Esophagus muscularis mucosa (tissue), 4 donors: ENCODE measurements at regions not wholly inside any gene's neighbourhood (a gene's known extent, or its start where the extent isn't known, plus 50 kb on each side); places are given as distances from the start of the nearest gene placed in this dataset.
"Not testable (repeated sequence)": the region's sequence is repeated elsewhere in the genome, so short reads cannot be mapped to it uniquely, and the experiment has no call there.

ENCODE experiments used
- DNase-seq: peaks from one replicate; pipeline ENCODE4 v3.0.0-alpha.2; 2017; ENCODE audit errors: extremely low spot score
- H3K27ac ChIP-seq, 4 donors: fragments of 200-600 bp; sonication (generic); replicated peaks in 1 of 4; 1 replicate in 3 of 4; 2 replicates in 1 of 4; pipeline ENCODE4 v1.5.1; 2016 to 2019; ENCODE audit warnings: mild to moderate bottlenecking in 1 of 4
- H3K27me3 ChIP-seq, 4 donors: fragments of 200-600 bp; sonication (generic); one replicate each; pipeline versions ENCODE4 v1.5.1 to v1.6.0; 2016 to 2019
- H3K36me3 ChIP-seq, 4 donors: fragments of 200-600 bp; sonication (generic); one replicate each; pipeline ENCODE4 v1.5.1; 2016 to 2019
- H3K4me1 ChIP-seq, 4 donors: fragments of 200-600 bp; sonication (generic); one replicate each; pipeline ENCODE4 v1.5.1; 2016 to 2019
- H3K4me3 ChIP-seq, 4 donors: fragments of 200-600 bp; sonication (generic); 1 replicate in 2 of 4; 2 replicates in 2 of 4; pipeline ENCODE4 v1.5.1; 2016 to 2019; ENCODE audit warnings: mild to moderate bottlenecking in 4 of 4, moderate library complexity in 1 of 4
- H3K9me3 ChIP-seq, 4 donors: fragments of 200-600 bp; sonication (generic); 1 replicate in 3 of 4; 2 replicates in 1 of 4; pipeline ENCODE4 v1.5.1; 2016 to 2019
- CTCF ChIP-seq, 3 experiments: fragments of 200-600 bp in 2 of 3; fragments of 450-650 bp in 1 of 3; sonication (generic) in 2 of 3; IDR thresholded peaks; one replicate each; pipeline ENCODE4 v1.5.1; 2017 to 2019; ENCODE audit warnings: antibody characterized with exemption in 3 of 3, mild to moderate bottlenecking in 2 of 3, moderate library complexity in 1 of 3
- EP300 ChIP-seq: sonication (generic); formaldehyde crosslinking; IDR thresholded peaks from one replicate; pipeline ENCODE4 v1.6.1; 2017; ENCODE audit warnings: antibody characterized with exemption
- POLR2A ChIP-seq: fragments of 450-650 bp; IDR thresholded peaks from one replicate; pipeline ENCODE4 v1.6.1; 2017; ENCODE audit warnings: antibody characterized with exemption, moderate library complexity, mild to moderate bottlenecking, low read depth
- POLR2AphosphoS5 ChIP-seq, 2 donors: sonication (generic); formaldehyde crosslinking; IDR thresholded peaks; one replicate each; pipeline ENCODE4 v1.6.1; 2017; ENCODE audit warnings: antibody characterized with exemption in 2 of 2
- WGBS: methylation state at CpG from one replicate; pipeline ENCODE4 v1.1.5; 2018; 5-methylcytosine and 5-hydroxymethylcytosine counted together
- intact Hi-C: fragments of 100-400 bp; cut with DNase I; formaldehyde crosslinking; loops from one replicate; pipeline ENCODE4 v1.15.1; 2023

- intact Hi-C loops, result no loop called here
- Histone ChIP-seq H3K27me3 (peaks cover 0 to 5% (median 0%) of the 10 kb centered on the region in 4 donors), H3K4me3 (no peak overlapping the region), H3K27ac (no peak overlapping the region), H3K4me1 (no peaks in the 10 kb centered on the region), H3K9me3 (no peaks in the 10 kb centered on the region), H3K36me3 (no peaks in the 10 kb centered on the region)
- peak; percentile 78 for DNase-seq
- 85% methylated on average over 4 of the region's 4 CpGs for WGBS
- no peak for TF ChIP-seq EP300
- TF ChIP-seq CTCF (IDR thresholded peaks at IDR 0.05), result no peak
- no peak for TF ChIP-seq POLR2AphosphoS5 (IDR thresholded peaks at IDR 0.05)
- TF ChIP-seq POLR2A, result no peak
Observed at GRCh38 chr1:91190996-91191395, 169.2 kb upstream of the ZNF644 start.

GRCh38 chr1:91189096-91189495 lies 167.3 kb upstream of the ZNF644 start:
- no peak overlapping the region for H3K27ac ChIP-seq
- H3K4me3 ChIP-seq, result no peak overlapping the region
- peak; percentile 55 for DNase-seq
- H3K36me3 ChIP-seq, result no peaks in the 10 kb centered on the region
- no peaks in the 10 kb centered on the region for H3K27me3 ChIP-seq
- H3K9me3 ChIP-seq, result no peaks in the 10 kb centered on the region
- no peaks in the 10 kb centered on the region for H3K4me1 ChIP-seq
- 48% methylated on average over 4 of the region's 4 CpGs for WGBS
- TF ChIP-seq POLR2A (no peak), EP300 (no peak), CTCF (IDR thresholded peaks at IDR 0.05) (no peak), POLR2AphosphoS5 (IDR thresholded peaks at IDR 0.05) (no peak)
- intact Hi-C loops, result no loop called here

DNA sequence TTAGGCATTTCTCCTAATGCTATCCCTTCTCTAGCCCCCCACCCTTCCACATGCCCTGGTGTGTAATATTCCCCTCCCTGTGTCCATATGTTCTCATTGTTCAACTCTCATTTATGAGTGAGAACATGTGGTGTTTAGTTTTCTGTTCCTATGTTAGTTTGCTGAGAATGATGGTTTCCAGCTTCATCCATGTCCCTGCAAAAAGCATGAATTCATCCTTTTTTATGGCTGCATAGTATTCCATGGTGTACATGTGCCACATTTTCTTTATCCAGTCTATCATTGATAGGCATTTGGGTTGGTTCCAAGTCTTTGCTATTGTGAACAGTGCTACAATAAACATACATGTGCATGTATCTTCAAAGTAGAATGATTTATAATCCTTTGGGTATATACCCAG lies 161.0 kb upstream of the ZNF644 start:
- H3K4me3 ChIP-seq, H3K36me3 ChIP-seq, intact Hi-C loops, H3K27ac ChIP-seq, DNase-seq, H3K4me1 ChIP-seq, H3K27me3 ChIP-seq, H3K9me3 ChIP-seq: not testable (repeated sequence)

DNA sequence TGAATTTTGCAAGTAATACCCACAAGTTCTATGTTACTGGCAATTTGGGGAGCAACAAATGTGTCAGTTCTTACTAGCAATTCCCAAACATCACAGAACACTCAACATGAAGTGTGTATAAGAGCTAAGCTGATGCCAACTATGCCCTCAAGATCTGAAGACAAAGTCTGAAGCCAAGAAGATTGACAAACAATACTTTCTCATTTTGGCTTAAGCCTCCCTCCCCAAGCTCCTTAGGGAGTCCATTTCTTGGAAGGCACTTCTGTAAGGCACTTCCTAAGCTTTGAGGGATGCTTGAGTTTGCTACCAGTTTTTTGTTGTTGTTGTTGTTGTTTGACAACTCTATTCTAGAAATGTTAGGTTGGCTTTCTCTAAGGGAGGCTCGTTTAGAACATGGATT lies 154.4 kb upstream of the ZNF644 start:
- Histone ChIP-seq H3K4me1 (peaks cover 0 to 6% (median 2%) of the 10 kb centered on the region in 4 donors), H3K27me3 (peaks cover 0 to 27% (median 0%) of the 10 kb centered on the region in 4 donors), H3K4me3 (no peak overlapping the region), H3K9me3 (no peaks in the 10 kb centered on the region), H3K27ac (no peak overlapping the region), H3K36me3 (no peaks in the 10 kb centered on the region)
- WGBS, result 76% methylated on average over 1 of the region's 1 CpG
- TF ChIP-seq CTCF (IDR thresholded peaks at IDR 0.05) (no peak), EP300 (no peak), POLR2AphosphoS5 (IDR thresholded peaks at IDR 0.05) (no peak), POLR2A (no peak)
- intact Hi-C loops, result no loop called here
- DNase-seq, result peak; percentile 19

GRCh38 chr1:91174734-91175133 lies 152.9 kb upstream of the ZNF644 start:
- intact Hi-C loops, result no loop called here

More at GRCh38 chr1:91174734-91175133, 152.9 kb upstream of the ZNF644 start:
- H3K27ac ChIP-seq, result no peak overlapping the region
- H3K9me3 ChIP-seq, result no peaks in the 10 kb centered on the region
- no peak for TF ChIP-seq POLR2A
- no peak for TF ChIP-seq CTCF (IDR thresholded peaks at IDR 0.05)
- TF ChIP-seq EP300, result no peak
- TF ChIP-seq POLR2AphosphoS5 (IDR thresholded peaks at IDR 0.05), result no peak
- no peak overlapping the region for H3K4me3 ChIP-seq
- WGBS, result 88% methylated on average over 3 of the region's 3 CpGs
- peaks cover 0 to 6% (median 2%) of the 10 kb centered on the region in 4 donors for H3K4me1 ChIP-seq
- DNase-seq, result peak; percentile 29
- peaks cover 0 to 27% (median 0%) of the 10 kb centered on the region in 4 donors for H3K27me3 ChIP-seq
- H3K36me3 ChIP-seq, result no peaks in the 10 kb centered on the region
